ENCODE measurements at regions not wholly inside any gene's neighbourhood (a gene's known extent, or its start where the extent isn't known, plus 50 kb on each side); places are given as distances from the start of the nearest gene placed in this dataset.

GRCh38 chr5:105536675-105537074, 1974.1 kb upstream of the NUDT12 start:
- no peaks in the 10 kb centered on the region for H3K9me3 ChIP-seq (ENCODE audit: control insufficient read depth in 3 of 3, low read length in 3 of 3)
- H3K4me1 ChIP-seq (ENCODE audit: control insufficient read depth in 3 of 3, insufficient read depth in 3 of 3, low read length in 3 of 3): no peaks in the 10 kb centered on the region
- no peak overlapping the region for H3K27ac ChIP-seq (ENCODE audit: low read depth, low read length)
- no peaks in the 10 kb centered on the region for H3K36me3 ChIP-seq (ENCODE audit: control insufficient read depth in 3 of 3, insufficient read depth in 3 of 3, low read length in 3 of 3)
- no peak overlapping the region for H3K4me3 ChIP-seq (ENCODE audit: low read length in 3 of 3)
- no peak overlapping the region for H3K9ac ChIP-seq (ENCODE audit: low read depth in 1 of 3, low read length in 3 of 3)
- H3K27me3 ChIP-seq (ENCODE audit: control insufficient read depth in 3 of 3, insufficient read depth in 3 of 3, low read length in 3 of 3): no peaks in the 10 kb centered on the region

DNA sequence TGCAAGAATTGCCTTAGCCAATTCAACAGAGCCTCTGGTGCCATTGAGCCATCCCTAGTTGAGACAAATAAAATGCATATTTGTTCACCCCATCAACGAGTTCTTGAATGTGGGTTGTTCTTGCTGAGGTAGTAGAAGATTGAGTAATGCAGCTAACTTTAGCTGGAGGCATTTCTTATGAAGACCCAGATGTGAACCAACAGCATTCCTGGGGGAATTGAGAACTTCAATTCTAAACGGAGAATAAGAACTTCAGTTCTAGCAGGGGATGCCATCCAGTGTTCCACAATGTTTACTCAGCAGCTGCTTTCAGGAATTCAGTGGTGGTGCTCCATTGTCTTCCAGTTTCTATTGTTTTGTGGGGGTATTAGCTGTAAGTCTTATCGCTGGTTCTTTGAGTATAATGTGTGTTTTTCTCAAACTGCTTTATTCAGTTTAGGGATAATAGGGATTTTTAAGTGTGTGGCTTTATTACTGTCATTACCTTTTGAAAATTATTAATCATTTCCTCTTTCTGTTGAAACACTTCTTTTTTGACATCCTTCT, 1968.2 kb upstream of the NUDT12 start:
- Histone ChIP-seq H3K36me3 (ENCODE audit: control insufficient read depth in 3 of 3, insufficient read depth in 3 of 3, low read length in 3 of 3) (no peaks in the 10 kb centered on the region), H3K9ac (ENCODE audit: low read depth in 1 of 3, low read length in 3 of 3) (no peak overlapping the region), H3K4me3 (ENCODE audit: low read length in 3 of 3) (no peak overlapping the region), H3K27me3 (ENCODE audit: control insufficient read depth in 3 of 3, insufficient read depth in 3 of 3, low read length in 3 of 3) (no peaks in the 10 kb centered on the region), H3K9me3 (ENCODE audit: control insufficient read depth in 3 of 3, low read length in 3 of 3) (peaks cover 0 to 2% (median 0%) of the 10 kb centered on the region in 3 donors), H3K4me1 (ENCODE audit: control insufficient read depth in 3 of 3, insufficient read depth in 3 of 3, low read length in 3 of 3) (no peaks in the 10 kb centered on the region), H3K27ac (ENCODE audit: low read depth, low read length) (no peak overlapping the region)

DNA sequence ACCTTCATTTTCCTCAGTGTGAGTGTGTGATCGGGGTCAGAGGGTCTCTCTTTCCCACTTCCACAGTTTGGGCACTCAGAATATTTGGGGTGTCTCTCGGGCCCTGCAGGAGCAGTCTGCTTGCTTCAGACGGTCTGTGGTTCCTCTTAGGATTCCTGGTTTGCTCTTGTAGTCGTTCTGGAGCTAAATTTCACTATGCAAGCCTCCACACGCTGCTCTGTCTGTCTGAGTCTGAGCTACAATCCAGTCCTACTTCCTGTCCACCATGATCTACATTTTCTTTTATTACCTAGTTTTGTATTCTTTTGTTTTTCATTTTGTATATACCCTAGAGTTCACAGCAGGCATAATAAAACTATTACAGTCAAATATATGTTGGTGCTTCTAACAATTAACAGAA, 1967.3 kb upstream of the NUDT12 start:
- no peaks in the 10 kb centered on the region for H3K4me1 ChIP-seq (ENCODE audit: control insufficient read depth in 3 of 3, insufficient read depth in 3 of 3, low read length in 3 of 3)
- H3K36me3 ChIP-seq (ENCODE audit: control insufficient read depth in 3 of 3, insufficient read depth in 3 of 3, low read length in 3 of 3): no peaks in the 10 kb centered on the region
- H3K9me3 ChIP-seq (ENCODE audit: control insufficient read depth in 3 of 3, low read length in 3 of 3): peaks cover 0 to 2% (median 0%) of the 10 kb centered on the region in 3 donors
- H3K27me3 ChIP-seq (ENCODE audit: control insufficient read depth in 3 of 3, insufficient read depth in 3 of 3, low read length in 3 of 3): no peaks in the 10 kb centered on the region
- H3K9ac ChIP-seq (ENCODE audit: low read depth in 1 of 3, low read length in 3 of 3): no peak overlapping the region
- H3K4me3 ChIP-seq (ENCODE audit: low read length in 3 of 3): no peak overlapping the region
- H3K27ac ChIP-seq (ENCODE audit: low read depth, low read length): no peak overlapping the region

- H3K9ac ChIP-seq (ENCODE audit: low read depth in 1 of 3, low read length in 3 of 3): no peak overlapping the region
- no peak overlapping the region for H3K27ac ChIP-seq (ENCODE audit: low read depth, low read length)
- no peaks in the 10 kb centered on the region for H3K4me1 ChIP-seq (ENCODE audit: control insufficient read depth in 3 of 3, insufficient read depth in 3 of 3, low read length in 3 of 3)
- H3K9me3 ChIP-seq (ENCODE audit: control insufficient read depth in 3 of 3, low read length in 3 of 3): no peaks in the 10 kb centered on the region
- no peaks in the 10 kb centered on the region for H3K36me3 ChIP-seq (ENCODE audit: control insufficient read depth in 3 of 3, insufficient read depth in 3 of 3, low read length in 3 of 3)
- H3K27me3 ChIP-seq (ENCODE audit: control insufficient read depth in 3 of 3, insufficient read depth in 3 of 3, low read length in 3 of 3): no peaks in the 10 kb centered on the region
- no peak overlapping the region for H3K4me3 ChIP-seq (ENCODE audit: low read length in 3 of 3)
Observed at GRCh38 chr5:105508519-105508918, 1945.9 kb upstream of the NUDT12 start.

DNA sequence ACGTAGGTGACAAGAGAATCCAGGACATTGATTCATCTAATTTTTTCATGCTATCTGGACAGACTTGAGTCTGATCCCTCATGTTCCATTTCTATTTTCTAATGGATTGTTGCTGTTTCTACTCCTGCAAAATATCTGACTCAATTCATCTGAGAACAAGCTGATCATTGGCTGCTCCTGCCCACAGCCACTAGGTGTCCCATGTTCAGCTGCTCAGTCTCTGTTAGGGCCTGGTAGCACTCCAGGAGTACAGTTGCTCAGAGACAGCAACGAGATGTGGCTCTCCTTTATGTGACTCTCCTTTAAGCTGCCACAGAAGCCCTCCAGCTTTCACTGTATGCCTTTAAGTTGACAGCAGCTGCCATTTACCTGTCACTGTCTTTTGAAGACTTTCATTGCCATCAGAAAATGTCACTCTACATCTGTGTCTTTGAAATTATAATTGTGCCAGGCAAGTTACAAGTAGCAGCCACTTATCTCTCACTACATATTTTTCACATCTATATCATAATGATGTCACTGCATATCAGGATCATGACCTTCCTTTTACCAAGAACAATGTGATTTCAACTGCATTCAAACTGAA, 1944.2 kb upstream of the NUDT12 start:
- Histone ChIP-seq H3K36me3 (ENCODE audit: control insufficient read depth in 3 of 3, insufficient read depth in 3 of 3, low read length in 3 of 3) (no peaks in the 10 kb centered on the region), H3K4me1 (ENCODE audit: control insufficient read depth in 3 of 3, insufficient read depth in 3 of 3, low read length in 3 of 3) (no peaks in the 10 kb centered on the region), H3K27me3 (ENCODE audit: control insufficient read depth in 3 of 3, insufficient read depth in 3 of 3, low read length in 3 of 3) (no peaks in the 10 kb centered on the region), H3K27ac (ENCODE audit: low read depth, low read length) (no peak overlapping the region), H3K4me3 (ENCODE audit: low read length in 3 of 3) (no peak overlapping the region), H3K9ac (ENCODE audit: low read depth in 1 of 3, low read length in 3 of 3) (no peak overlapping the region), H3K9me3 (ENCODE audit: control insufficient read depth in 3 of 3, low read length in 3 of 3) (no peaks in the 10 kb centered on the region)

DNA sequence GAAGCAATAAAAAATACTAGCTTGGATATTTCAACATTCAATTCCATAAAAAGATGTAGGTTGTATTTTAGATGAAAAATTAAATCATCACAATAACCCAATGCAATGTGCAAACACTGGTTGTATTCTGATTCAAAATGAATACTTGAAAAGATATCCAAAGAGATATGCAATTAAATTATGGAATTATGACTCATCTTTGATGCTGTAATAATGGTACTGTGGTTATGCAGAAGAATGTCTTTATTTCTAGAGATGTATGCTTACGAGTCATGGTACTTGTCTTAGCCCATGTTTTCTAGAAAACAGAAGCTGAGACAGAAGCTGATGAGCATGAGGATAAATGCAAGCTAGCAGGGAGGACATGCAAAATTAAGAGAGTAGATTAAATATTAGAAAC, 1941.4 kb upstream of the NUDT12 start:
- no peak overlapping the region for H3K9ac ChIP-seq (ENCODE audit: low read depth in 1 of 3, low read length in 3 of 3)
- no peak overlapping the region for H3K27ac ChIP-seq (ENCODE audit: low read depth, low read length)
- H3K36me3 ChIP-seq (ENCODE audit: control insufficient read depth in 3 of 3, insufficient read depth in 3 of 3, low read length in 3 of 3): no peaks in the 10 kb centered on the region
- no peak overlapping the region for H3K4me3 ChIP-seq (ENCODE audit: low read length in 3 of 3)
- no peaks in the 10 kb centered on the region for H3K9me3 ChIP-seq (ENCODE audit: control insufficient read depth in 3 of 3, low read length in 3 of 3)
- H3K4me1 ChIP-seq (ENCODE audit: control insufficient read depth in 3 of 3, insufficient read depth in 3 of 3, low read length in 3 of 3): no peaks in the 10 kb centered on the region
- no peaks in the 10 kb centered on the region for H3K27me3 ChIP-seq (ENCODE audit: control insufficient read depth in 3 of 3, insufficient read depth in 3 of 3, low read length in 3 of 3)

DNA sequence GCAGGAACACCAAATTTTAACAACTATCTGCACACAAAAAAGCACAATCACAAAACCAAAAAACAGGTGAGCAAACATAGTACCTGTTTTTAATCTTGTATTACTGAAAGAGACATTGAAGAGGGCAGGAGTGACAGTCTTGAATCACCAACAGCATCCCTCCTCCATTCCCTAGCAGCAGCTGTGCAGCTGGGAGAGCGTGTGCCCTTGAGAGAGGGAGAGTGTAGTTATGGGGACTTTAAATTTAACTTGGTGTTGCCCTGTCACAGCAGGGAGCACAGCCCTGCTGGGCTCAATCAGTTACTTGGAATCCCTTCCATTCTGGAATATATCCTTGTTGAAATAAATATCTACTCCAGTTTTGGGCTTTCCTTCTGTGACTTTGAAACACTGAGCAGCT, 1938.7 kb upstream of the NUDT12 start:
- H3K9ac ChIP-seq (ENCODE audit: low read depth in 1 of 3, low read length in 3 of 3): no peak overlapping the region
- no peak overlapping the region for H3K4me3 ChIP-seq (ENCODE audit: low read length in 3 of 3)
- H3K36me3 ChIP-seq (ENCODE audit: control insufficient read depth in 3 of 3, insufficient read depth in 3 of 3, low read length in 3 of 3): no peaks in the 10 kb centered on the region
- H3K4me1 ChIP-seq (ENCODE audit: control insufficient read depth in 3 of 3, insufficient read depth in 3 of 3, low read length in 3 of 3): no peaks in the 10 kb centered on the region
- H3K27ac ChIP-seq (ENCODE audit: low read depth, low read length): no peak overlapping the region
- no peaks in the 10 kb centered on the region for H3K9me3 ChIP-seq (ENCODE audit: control insufficient read depth in 3 of 3, low read length in 3 of 3)
- no peaks in the 10 kb centered on the region for H3K27me3 ChIP-seq (ENCODE audit: control insufficient read depth in 3 of 3, insufficient read depth in 3 of 3, low read length in 3 of 3)

- Histone ChIP-seq H3K27ac (ENCODE audit: low read depth, low read length) (no peak overlapping the region), H3K36me3 (ENCODE audit: control insufficient read depth in 3 of 3, insufficient read depth in 3 of 3, low read length in 3 of 3) (no peaks in the 10 kb centered on the region), H3K27me3 (ENCODE audit: control insufficient read depth in 3 of 3, insufficient read depth in 3 of 3, low read length in 3 of 3) (no peaks in the 10 kb centered on the region), H3K9me3 (ENCODE audit: control insufficient read depth in 3 of 3, low read length in 3 of 3) (no peaks in the 10 kb centered on the region), H3K4me1 (ENCODE audit: control insufficient read depth in 3 of 3, insufficient read depth in 3 of 3, low read length in 3 of 3) (no peaks in the 10 kb centered on the region), H3K9ac (ENCODE audit: low read depth in 1 of 3, low read length in 3 of 3) (no peak overlapping the region), H3K4me3 (ENCODE audit: low read length in 3 of 3) (no peak overlapping the region)
Observed at GRCh38 chr5:105475401-105475800, 1912.8 kb upstream of the NUDT12 start.

- no peaks in the 10 kb centered on the region for H3K36me3 ChIP-seq (ENCODE audit: control insufficient read depth in 3 of 3, insufficient read depth in 3 of 3, low read length in 3 of 3)
- H3K9ac ChIP-seq (ENCODE audit: low read depth in 1 of 3, low read length in 3 of 3): no peak overlapping the region
- H3K27me3 ChIP-seq (ENCODE audit: control insufficient read depth in 3 of 3, insufficient read depth in 3 of 3, low read length in 3 of 3): no peaks in the 10 kb centered on the region
- no peaks in the 10 kb centered on the region for H3K4me1 ChIP-seq (ENCODE audit: control insufficient read depth in 3 of 3, insufficient read depth in 3 of 3, low read length in 3 of 3)
- H3K9me3 ChIP-seq (ENCODE audit: control insufficient read depth in 3 of 3, low read length in 3 of 3): no peaks in the 10 kb centered on the region
- H3K4me3 ChIP-seq (ENCODE audit: low read length in 3 of 3): no peak overlapping the region
- no peak overlapping the region for H3K27ac ChIP-seq (ENCODE audit: low read depth, low read length)
Observed at GRCh38 chr5:105462377-105462776, 1899.8 kb upstream of the NUDT12 start.

- H3K9me3 ChIP-seq (ENCODE audit: control insufficient read depth in 3 of 3, low read length in 3 of 3): no peaks in the 10 kb centered on the region
Observed at GRCh38 chr5:105460721-105461120, 1898.1 kb upstream of the NUDT12 start.

More at GRCh38 chr5:105460721-105461120, 1898.1 kb upstream of the NUDT12 start:
- Histone ChIP-seq H3K36me3 (ENCODE audit: control insufficient read depth in 3 of 3, insufficient read depth in 3 of 3, low read length in 3 of 3) (no peaks in the 10 kb centered on the region), H3K4me3 (ENCODE audit: low read length in 3 of 3) (no peak overlapping the region), H3K9ac (ENCODE audit: low read depth in 1 of 3, low read length in 3 of 3) (no peak overlapping the region), H3K4me1 (ENCODE audit: control insufficient read depth in 3 of 3, insufficient read depth in 3 of 3, low read length in 3 of 3) (no peaks in the 10 kb centered on the region), H3K27ac (ENCODE audit: low read depth, low read length) (no peak overlapping the region), H3K27me3 (ENCODE audit: control insufficient read depth in 3 of 3, insufficient read depth in 3 of 3, low read length in 3 of 3) (no peaks in the 10 kb centered on the region)
